Heart right ventricle (tissue), 16 donors: ENCODE measurements at regions not wholly inside any gene's neighbourhood (a gene's known extent, or its start where the extent isn't known, plus 50 kb on each side); places are given as distances from the start of the nearest gene placed in this dataset.

Source experiments
- ATAC-seq, 8 donors: fragments of 200-7000 bp; cut with Tn5 transposase; one replicate each; pipeline ENCODE4 v1.9.1; 2020; ENCODE audit warnings: mild to moderate bottlenecking in 8 of 8, moderate library complexity in 8 of 8, moderate number of reproducible peaks in 1 of 8
- DNase-seq, 2 donors: peaks; one replicate each; pipeline ENCODE4 v3.0.0-alpha.2; 2020
- H3K27ac ChIP-seq, 10 donors: fragments of 200-600 bp; sonication (generic) in 2 of 10; one replicate each; pipeline versions ENCODE4 v1.5.0 to v1.8.0; 2020 to 2022; ENCODE audit warnings: mild to moderate bottlenecking in 3 of 10
- H3K27me3 ChIP-seq, 7 donors: fragments of 200-600 bp; one replicate each; pipeline ENCODE4 v1.8.0; 2021 to 2022; ENCODE audit warnings: mild to moderate bottlenecking in 2 of 7
- H3K36me3 ChIP-seq, 9 donors: fragments of 200-600 bp; sonication (generic) in 1 of 9; one replicate each; pipeline versions ENCODE4 v1.5.0 to v1.8.0; 2020 to 2022; ENCODE audit warnings: mild to moderate bottlenecking in 2 of 9
- H3K4me1 ChIP-seq, 9 donors: fragments of 200-600 bp; sonication (generic) in 1 of 9; one replicate each; pipeline versions ENCODE4 v1.5.0 to v1.8.0; 2020 to 2022; ENCODE audit warnings: mild to moderate bottlenecking in 4 of 9
- H3K4me3 ChIP-seq, 10 donors: fragments of 200-600 bp; sonication (generic) in 2 of 10; one replicate each; pipeline versions ENCODE4 v1.5.0 to v1.8.0; 2020 to 2022; ENCODE audit warnings: mild to moderate bottlenecking in 7 of 10, moderate library complexity in 2 of 10
- H3K9me3 ChIP-seq, 11 donors: fragments of 200-600 bp in 10 of 11; sonication (generic) in 2 of 11; one replicate each; pipeline versions ENCODE4 v1.5.0 to v1.8.0; 2013 to 2022; ENCODE audit warnings: mild to moderate bottlenecking in 2 of 11, control low read depth in 1 of 11, moderate library complexity in 1 of 11
- WGBS, 2 donors: extraction: QIAGEN DNeasy Blood & Tissue Kit; methylation state at CpG; one replicate each; pipeline ENCODE4 v1.1.7; 2013; ENCODE audit warnings: inconsistent platforms in 1 of 2; 5-methylcytosine and 5-hydroxymethylcytosine counted together
- intact Hi-C, 10 donors: fragments of 100-400 bp; cut with DNase I; formaldehyde crosslinking; loops; one replicate each; pipeline versions ENCODE4 v1.11.1 to v1.14.2; 2022
- TF ChIP-seq, protein P1 (sequence below), 9 donors: fragments of 200-600 bp; sonication (generic) in 2 of 9; IDR thresholded peaks; one replicate each; pipeline versions ENCODE4 v1.5.0 to v1.8.0; 2021 to 2022; ENCODE audit warnings: antibody characterized with exemption in 9 of 9, mild to moderate bottlenecking in 5 of 9, moderate library complexity in 1 of 9
- donor health status: Arrhythmogenic right ventricular cardiomyopathy.
- donor health status: ischemic (EF 13 %, LVEDD 7.1; RV severe dilation, severe dysfunction).
- donor health status: healthy with polysubstance abuse.
- donor health status: DM: no; HTN: yes; CAD: no.
- donor health status: DM: no; HTN: no; CAD: no.
- donor health status: ischemic (EF 25% LVEDD 6.9; RV normal size, moderate dysfunction).
- donor health status: ischemic (EF 25% LVEDD 5.7; RV mildly dilated, moderate dysfunction).
- donor health status: healthy.
- donor health status: DM: yes; HTN: yes; CAD: no.
- donor health status: Ischemic cardiomyopathy.
- donor health status: ischemic (EF 35%, LVEDD 5.7; RV mildly dilated, moderate dysfunction).
- donor health status: nonischemic (EF 11% LVEDD 7.7; RV severe dilation, severe dysfunction).
- donor health status: DM: yes; HTN: yes; CAD: no.
- donor health status: PGD.
- donor health status: ischemic (EF 29% LVEDD 5.4; RV normal size, mild dysfunction).
- donor health status: nonischemic (EF 23%, LVEDD 6.1; RV moderate dilation, normal function).

- TF ChIP-seq, protein P1, sequence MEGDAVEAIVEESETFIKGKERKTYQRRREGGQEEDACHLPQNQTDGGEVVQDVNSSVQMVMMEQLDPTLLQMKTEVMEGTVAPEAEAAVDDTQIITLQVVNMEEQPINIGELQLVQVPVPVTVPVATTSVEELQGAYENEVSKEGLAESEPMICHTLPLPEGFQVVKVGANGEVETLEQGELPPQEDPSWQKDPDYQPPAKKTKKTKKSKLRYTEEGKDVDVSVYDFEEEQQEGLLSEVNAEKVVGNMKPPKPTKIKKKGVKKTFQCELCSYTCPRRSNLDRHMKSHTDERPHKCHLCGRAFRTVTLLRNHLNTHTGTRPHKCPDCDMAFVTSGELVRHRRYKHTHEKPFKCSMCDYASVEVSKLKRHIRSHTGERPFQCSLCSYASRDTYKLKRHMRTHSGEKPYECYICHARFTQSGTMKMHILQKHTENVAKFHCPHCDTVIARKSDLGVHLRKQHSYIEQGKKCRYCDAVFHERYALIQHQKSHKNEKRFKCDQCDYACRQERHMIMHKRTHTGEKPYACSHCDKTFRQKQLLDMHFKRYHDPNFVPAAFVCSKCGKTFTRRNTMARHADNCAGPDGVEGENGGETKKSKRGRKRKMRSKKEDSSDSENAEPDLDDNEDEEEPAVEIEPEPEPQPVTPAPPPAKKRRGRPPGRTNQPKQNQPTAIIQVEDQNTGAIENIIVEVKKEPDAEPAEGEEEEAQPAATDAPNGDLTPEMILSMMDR (IDR thresholded peaks at IDR 0.05): no peak
- Histone ChIP-seq H3K4me3 (no peak overlapping the region), H3K27ac (no peak overlapping the region), H3K36me3 (no peaks in the 10 kb centered on the region), H3K4me1 (peaks cover 0 to 5% (median 0%) of the 10 kb centered on the region in 9 donors), H3K9me3 (peaks cover 0 to 9% (median 0%) of the 10 kb centered on the region in 11 donors), H3K27me3 (no peaks in the 10 kb centered on the region)
- intact Hi-C loops: loop anchor here in 6 of 10 donors (5.0 to 10.0 kb wide), 13 partner anchors 479 to 869 kb away; partner anchors contain the start of gene RBMS1 (in 2 of the 6)
- ATAC-seq (no peak), DNase-seq (no peak)
Observed at GRCh38 chr2:160973991-160974390, 186.2 kb upstream of the TANK start.

- WGBS, 2 donors: 70 to 73% methylated on average over 4 of the region's 4 CpGs
- TF ChIP-seq, protein P1 (IDR thresholded peaks at IDR 0.05): no peak
- intact Hi-C loops: loop anchor here in 6 of 10 donors (5.0 to 10.0 kb wide), 13 partner anchors 480 to 870 kb away; partner anchors contain the start of gene RBMS1 (in 2 of the 6)
Observed at GRCh38 chr2:160974803-160975202, 185.4 kb upstream of the TANK start.

GRCh38 chr2:160976797-160977196, 183.4 kb upstream of the TANK start:
- no peak overlapping the region for H3K27ac ChIP-seq
- 96 to 99% methylated on average over 2 of the region's 2 CpGs for WGBS, 2 donors

More at GRCh38 chr2:160974803-160975202, 185.4 kb upstream of the TANK start:
- Histone ChIP-seq H3K4me3 (no peak overlapping the region), H3K27me3 (no peaks in the 10 kb centered on the region), H3K4me1 (peaks cover 0 to 5% (median 0%) of the 10 kb centered on the region in 9 donors), H3K36me3 (no peaks in the 10 kb centered on the region), H3K27ac (no peak overlapping the region), H3K9me3 (peaks cover 0 to 11% (median 0%) of the 10 kb centered on the region in 11 donors)
- DNase-seq: no peak
- ATAC-seq: no peak

GRCh38 chr2:160977376-160977775, 182.9 kb upstream of the TANK start:
- WGBS, 2 donors: 32 to 37% methylated on average over 2 of the region's 2 CpGs
- intact Hi-C loops: loop anchor here in 5 of 10 donors (10.0 kb wide), 7 partner anchors 483 to 873 kb away; partner anchors contain the start of gene RBMS1 (in 1 of the 5)
- Histone ChIP-seq H3K27me3 (no peaks in the 10 kb centered on the region), H3K36me3 (no peaks in the 10 kb centered on the region), H3K9me3 (peaks cover 0 to 11% (median 0%) of the 10 kb centered on the region in 11 donors), H3K4me1 (no peaks in the 10 kb centered on the region), H3K27ac (no peak overlapping the region), H3K4me3 (no peak overlapping the region)
- ATAC-seq: no peak
- TF ChIP-seq, protein P1 (IDR thresholded peaks at IDR 0.05): no peak
- DNase-seq: no peak

More at GRCh38 chr2:160976797-160977196, 183.4 kb upstream of the TANK start:
- DNase-seq (no peak), ATAC-seq (no peak)
- no peak overlapping the region for H3K4me3 ChIP-seq
- TF ChIP-seq, protein P1 (IDR thresholded peaks at IDR 0.05): no peak
- no peaks in the 10 kb centered on the region for H3K36me3 ChIP-seq
- intact Hi-C loops: loop anchor here in 5 of 10 donors (10.0 kb wide), 7 partner anchors 482 to 872 kb away; partner anchors contain the start of gene RBMS1 (in 1 of the 5)
- H3K4me1 ChIP-seq: no peaks in the 10 kb centered on the region
- H3K9me3 ChIP-seq: peaks cover 0 to 11% (median 0%) of the 10 kb centered on the region in 11 donors
- H3K27me3 ChIP-seq: no peaks in the 10 kb centered on the region
